ENCODE measurements at regions not wholly inside any gene's neighbourhood (a gene's known extent, or its start where the extent isn't known, plus 50 kb on each side); places are given as distances from the start of the nearest gene placed in this dataset.
"Not testable (repeated sequence)": the region's sequence is repeated elsewhere in the genome, so short reads cannot be mapped to it uniquely, and the experiment has no call there.

DNA sequence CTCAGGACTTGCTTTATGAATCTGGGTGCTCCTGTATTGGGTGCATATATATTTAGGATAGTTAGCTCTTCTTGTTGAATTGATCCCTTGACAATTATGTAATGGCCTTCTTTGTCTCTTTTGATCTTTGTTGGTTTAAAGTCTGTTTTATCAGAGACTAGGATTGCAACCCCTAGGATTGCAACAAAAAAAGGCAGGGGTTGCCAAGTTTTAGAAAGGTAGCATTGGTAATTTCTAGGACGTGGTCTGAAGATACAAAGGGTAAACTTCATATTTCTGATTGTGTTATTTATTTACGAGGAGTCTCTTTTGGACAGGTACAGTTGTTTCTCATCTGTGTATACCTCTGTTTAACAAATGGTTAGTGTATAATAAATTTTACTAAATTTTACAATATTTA is 433.7 kb downstream of the BTG1 start:
- H3K9me3 ChIP-seq; H3K36me3 ChIP-seq (ENCODE audit: control insufficient read depth in 2 of 2, extremely low read depth in 1 of 2, insufficient read depth in 1 of 2, low read length in 1 of 2); POLR2A ChIA-PET; H3K36me3 Mint-ChIP-seq; H3K4me3 Mint-ChIP-seq; H3K27ac Mint-ChIP-seq; H3K9me3 Mint-ChIP-seq; DNase-seq; H3K27me3 ChIP-seq (replicated peaks in 1 of 2; ENCODE audit: control insufficient read depth in 2 of 2, extremely low read depth in 1 of 2, insufficient read depth in 2 of 2, low read length in 1 of 2); CTCF ChIA-PET; H3K4me3 ChIP-seq (ENCODE audit: control insufficient read depth in 1 of 2, extremely low read depth in 1 of 2, low read length in 1 of 2); H3K27me3 Mint-ChIP-seq; H3K27ac ChIP-seq (ENCODE audit: low read length); ATAC-seq (replicated peaks in 1 of 4); H3K4me1 Mint-ChIP-seq; H3K4me1 ChIP-seq (ENCODE audit: control insufficient read depth in 1 of 2, extremely low read depth in 1 of 2, insufficient read depth in 2 of 2, low read length in 2 of 2): not testable (repeated sequence)
- WGBS (ENCODE audit: insufficient coverage), result no CpG with 5 or more reads among the region's 2 CpGs

DNA sequence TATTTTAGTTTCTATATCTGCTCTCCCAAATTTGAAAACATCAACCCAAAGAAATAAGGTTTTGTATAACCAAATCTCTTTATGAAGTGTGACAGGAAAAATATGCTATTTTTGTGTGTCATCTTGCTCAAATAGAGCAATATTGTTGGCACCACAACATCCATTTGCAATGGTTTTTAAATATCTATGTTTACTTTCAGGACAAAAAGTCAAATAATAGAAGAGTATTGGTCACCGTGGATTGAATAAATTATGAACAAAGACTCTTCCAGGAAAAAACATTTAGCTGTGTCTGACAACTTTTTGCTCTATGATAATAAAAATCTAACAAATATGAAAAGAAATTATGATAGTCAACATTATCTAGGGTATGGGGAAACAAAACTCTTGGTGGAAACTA is 439.2 kb downstream of the BTG1 start:
- Histone ChIP-seq H3K36me3 (ENCODE audit: control insufficient read depth in 2 of 2, extremely low read depth in 1 of 2, insufficient read depth in 1 of 2, low read length in 1 of 2) (no peaks in the 10 kb centered on the region), H3K4me3 (ENCODE audit: control insufficient read depth in 1 of 2, extremely low read depth in 1 of 2, low read length in 1 of 2) (no peak overlapping the region), H3K4me1 (ENCODE audit: control insufficient read depth in 1 of 2, extremely low read depth in 1 of 2, insufficient read depth in 2 of 2, low read length in 2 of 2) (no peaks in the 10 kb centered on the region), H3K27ac (ENCODE audit: low read length) (no peak overlapping the region), H3K27me3 (replicated peaks in 1 of 2; ENCODE audit: control insufficient read depth in 2 of 2, extremely low read depth in 1 of 2, insufficient read depth in 2 of 2, low read length in 1 of 2) (no peaks in the 10 kb centered on the region), H3K9me3 (no peaks in the 10 kb centered on the region)
- H3K4me1 Mint-ChIP-seq, result no peaks in the 10 kb centered on the region
- POLR2A ChIA-PET, result no interaction called here
- no peak overlapping the region for H3K27ac Mint-ChIP-seq
- WGBS (ENCODE audit: insufficient coverage), result no CpG with 5 or more reads among the region's 1 CpG
- CTCF ChIA-PET, result no interaction called here
- no peak for DNase-seq
- ATAC-seq (replicated peaks in 1 of 4), result no peak
- peaks cover 3% of the 10 kb centered on the region for H3K36me3 Mint-ChIP-seq
- H3K9me3 Mint-ChIP-seq, result no peaks in the 10 kb centered on the region
- no peak overlapping the region for H3K4me3 Mint-ChIP-seq
- H3K27me3 Mint-ChIP-seq, result no peaks in the 10 kb centered on the region

GRCh38 chr12:91704446-91704845 is 441.2 kb downstream of the BTG1 start:
- ATAC-seq (replicated peaks in 1 of 4) (no peak), DNase-seq (no peak)
- Mint-ChIP-seq H3K4me1 (no peaks in the 10 kb centered on the region), H3K27ac (no peak overlapping the region), H3K27me3 (no peaks in the 10 kb centered on the region), H3K36me3 (peaks cover 3% of the 10 kb centered on the region), H3K4me3 (no peak overlapping the region), H3K9me3 (peaks cover 0 to 2% (median 0%) of the 10 kb centered on the region in 3 donors)
- ChIA-PET CTCF (interaction anchor here in 1 of 2 donors (0.6 kb wide), 1 partner anchor 441 kb away, joined by 3 read pairs; the partner anchor contains the start of gene BTG1), POLR2A (no interaction called here)
- Histone ChIP-seq H3K36me3 (ENCODE audit: control insufficient read depth in 2 of 2, extremely low read depth in 1 of 2, insufficient read depth in 1 of 2, low read length in 1 of 2) (no peaks in the 10 kb centered on the region), H3K4me1 (ENCODE audit: control insufficient read depth in 1 of 2, extremely low read depth in 1 of 2, insufficient read depth in 2 of 2, low read length in 2 of 2) (no peaks in the 10 kb centered on the region), H3K4me3 (ENCODE audit: control insufficient read depth in 1 of 2, extremely low read depth in 1 of 2, low read length in 1 of 2) (no peak overlapping the region), H3K27ac (ENCODE audit: low read length) (no peak overlapping the region), H3K27me3 (replicated peaks in 1 of 2; ENCODE audit: control insufficient read depth in 2 of 2, extremely low read depth in 1 of 2, insufficient read depth in 2 of 2, low read length in 1 of 2) (no peaks in the 10 kb centered on the region), H3K9me3 (no peaks in the 10 kb centered on the region)
- no CpG with 5 or more reads among the region's 2 CpGs for whole genome bisulfite sequencing (ENCODE audit: insufficient coverage)

DNA sequence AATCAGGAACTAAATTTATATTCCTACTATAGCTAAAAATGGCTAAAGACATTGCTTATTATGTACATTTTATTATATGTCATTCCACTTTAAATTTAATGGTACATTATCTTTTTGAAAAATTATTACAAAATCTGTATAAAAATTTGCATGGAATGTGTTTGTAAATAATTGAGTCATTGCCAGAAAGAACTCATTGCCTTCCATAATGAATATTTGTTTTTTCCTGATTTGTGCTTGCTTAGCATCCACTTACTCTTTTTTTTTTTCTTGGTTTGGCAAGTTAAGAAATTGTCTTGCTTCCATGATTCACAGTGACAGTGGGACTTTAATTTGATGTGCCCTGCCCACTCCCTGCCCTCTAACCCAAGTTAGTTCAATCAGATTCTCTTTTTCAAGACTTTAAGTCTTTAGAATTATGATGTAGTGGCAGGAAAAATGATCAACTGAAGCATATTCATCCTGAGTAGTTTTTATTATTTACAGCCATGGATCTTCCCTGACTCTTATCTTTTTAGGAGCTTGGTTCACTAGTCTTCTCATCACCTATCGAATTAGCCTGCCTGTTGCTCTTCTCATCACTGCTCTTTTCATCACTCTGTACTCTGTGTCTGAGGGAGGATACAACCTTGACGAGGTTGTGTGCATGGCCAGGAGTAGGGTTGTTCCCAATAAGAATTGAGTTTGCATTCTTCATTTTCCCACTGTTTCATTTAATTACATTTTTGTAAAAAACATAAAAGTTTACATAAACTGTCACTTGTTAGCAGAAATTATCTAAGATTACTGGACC is 442.0 kb downstream of the BTG1 start:
- peaks cover 3% of the 10 kb centered on the region for H3K36me3 Mint-ChIP-seq
- H3K9me3 Mint-ChIP-seq, result peaks cover 6 to 7% (median 6%) of the 10 kb centered on the region in 3 donors
- DNase-seq, result no peak
- H3K4me1 Mint-ChIP-seq, result no peaks in the 10 kb centered on the region
- POLR2A ChIA-PET, result no interaction called here
- ATAC-seq (replicated peaks in 1 of 4), result no peak
- CTCF ChIA-PET, result interaction anchor here in 1 of 2 donors (1.3 kb wide), 1 partner anchor 108 kb away, joined by 4 read pairs; no protein-coding TSS in a partner anchor
- no peaks in the 10 kb centered on the region for H3K4me1 ChIP-seq (ENCODE audit: control insufficient read depth in 1 of 2, extremely low read depth in 1 of 2, insufficient read depth in 2 of 2, low read length in 2 of 2)
- WGBS (ENCODE audit: insufficient coverage), result no CpG with 5 or more reads among the region's 2 CpGs
- H3K27me3 Mint-ChIP-seq, result no peaks in the 10 kb centered on the region
- no peak overlapping the region for H3K4me3 Mint-ChIP-seq
- H3K27ac ChIP-seq (ENCODE audit: low read length), result no peak overlapping the region
- H3K9me3 ChIP-seq, result no peaks in the 10 kb centered on the region
- no peaks in the 10 kb centered on the region for H3K27me3 ChIP-seq (replicated peaks in 1 of 2; ENCODE audit: control insufficient read depth in 2 of 2, extremely low read depth in 1 of 2, insufficient read depth in 2 of 2, low read length in 1 of 2)
- no peaks in the 10 kb centered on the region for H3K36me3 ChIP-seq (ENCODE audit: control insufficient read depth in 2 of 2, extremely low read depth in 1 of 2, insufficient read depth in 1 of 2, low read length in 1 of 2)
- no peak overlapping the region for H3K27ac Mint-ChIP-seq
- H3K4me3 ChIP-seq (ENCODE audit: control insufficient read depth in 1 of 2, extremely low read depth in 1 of 2, low read length in 1 of 2), result no peak overlapping the region

GRCh38 chr12:91702843-91703425 is 442.7 kb downstream of the BTG1 start:
- no peak overlapping the region for H3K27ac Mint-ChIP-seq
- CTCF ChIA-PET, result interaction anchor here in 1 of 2 donors (1.3 kb wide), 1 partner anchor 109 kb away, joined by 4 read pairs; no protein-coding TSS in a partner anchor
- no peaks in the 10 kb centered on the region for H3K36me3 ChIP-seq (ENCODE audit: control insufficient read depth in 2 of 2, extremely low read depth in 1 of 2, insufficient read depth in 1 of 2, low read length in 1 of 2)
- WGBS (ENCODE audit: insufficient coverage), result no CpG with 5 or more reads among the region's 3 CpGs
- H3K36me3 Mint-ChIP-seq, result peaks cover 3% of the 10 kb centered on the region
- H3K4me1 Mint-ChIP-seq, result no peaks in the 10 kb centered on the region
- H3K27me3 Mint-ChIP-seq, result no peaks in the 10 kb centered on the region
- H3K4me3 Mint-ChIP-seq, result no peak overlapping the region
- H3K27ac ChIP-seq (ENCODE audit: low read length), result no peak overlapping the region
- no peak overlapping the region for H3K4me3 ChIP-seq (ENCODE audit: control insufficient read depth in 1 of 2, extremely low read depth in 1 of 2, low read length in 1 of 2)
- no peaks in the 10 kb centered on the region for H3K4me1 ChIP-seq (ENCODE audit: control insufficient read depth in 1 of 2, extremely low read depth in 1 of 2, insufficient read depth in 2 of 2, low read length in 2 of 2)
- H3K9me3 Mint-ChIP-seq, result peaks cover 6 to 9% (median 7%) of the 10 kb centered on the region in 3 donors
- ATAC-seq (replicated peaks in 1 of 4) (no peak), DNase-seq (no peak)
- POLR2A ChIA-PET, result no interaction called here
- no peaks in the 10 kb centered on the region for H3K9me3 ChIP-seq
- no peaks in the 10 kb centered on the region for H3K27me3 ChIP-seq (replicated peaks in 1 of 2; ENCODE audit: control insufficient read depth in 2 of 2, extremely low read depth in 1 of 2, insufficient read depth in 2 of 2, low read length in 1 of 2)

GRCh38 chr12:91695964-91696363 is 449.7 kb downstream of the BTG1 start:
- no peaks in the 10 kb centered on the region for H3K9me3 ChIP-seq
- no peaks in the 10 kb centered on the region for H3K36me3 ChIP-seq (ENCODE audit: control insufficient read depth in 2 of 2, extremely low read depth in 1 of 2, insufficient read depth in 1 of 2, low read length in 1 of 2)
- no CpG with 5 or more reads among the region's 1 CpG for WGBS (ENCODE audit: insufficient coverage)
- DNase-seq (no peak), ATAC-seq (replicated peaks in 1 of 4) (no peak)
- Mint-ChIP-seq H3K4me1 (no peaks in the 10 kb centered on the region), H3K27ac (no peak overlapping the region), H3K4me3 (no peak overlapping the region), H3K9me3 (peaks cover 11 to 17% (median 15%) of the 10 kb centered on the region in 3 donors), H3K27me3 (no peaks in the 10 kb centered on the region), H3K36me3 (no peaks in the 10 kb centered on the region)
- H3K4me3 ChIP-seq (ENCODE audit: control insufficient read depth in 1 of 2, extremely low read depth in 1 of 2, low read length in 1 of 2), result no peak overlapping the region
- no peaks in the 10 kb centered on the region for H3K27me3 ChIP-seq (replicated peaks in 1 of 2; ENCODE audit: control insufficient read depth in 2 of 2, extremely low read depth in 1 of 2, insufficient read depth in 2 of 2, low read length in 1 of 2)
- ChIA-PET POLR2A (no interaction called here), CTCF (interaction anchor here in 1 of 2 donors (0.8 kb wide), 1 partner anchor 115 kb away, joined by 4 read pairs; no protein-coding TSS in a partner anchor)
- no peak overlapping the region for H3K27ac ChIP-seq (ENCODE audit: low read length)
- no peaks in the 10 kb centered on the region for H3K4me1 ChIP-seq (ENCODE audit: control insufficient read depth in 1 of 2, extremely low read depth in 1 of 2, insufficient read depth in 2 of 2, low read length in 2 of 2)

Data from T-cell (primary cell).